Endothelial cell of umbilical vein (primary cell): ENCODE measurements at regions not wholly inside any gene's neighbourhood (a gene's known extent, or its start where the extent isn't known, plus 50 kb on each side); places are given as distances from the start of the nearest gene placed in this dataset.
"Not testable (repeated sequence)": the region's sequence is repeated elsewhere in the genome, so short reads cannot be mapped to it uniquely, and the experiment has no call there.

Experiments used
- BruUV-seq: library from RNA; stranded (reverse); fragments of 400-500 nt; replicated peaks from 2 replicates; lab custom pipeline; 2021; lab: Mats Ljungman, UMichigan
- CTCF ChIA-PET: fragments of 300-600, 350-600 bp; sonication (Branson Sonifier 250); formaldehyde crosslinking; loops from one replicate; lab custom pipeline; 2021; ENCODE audit warnings: antibody characterized with exemption, inconsistent platforms; lab: Charles Lee
- POLR2A ChIA-PET: fragments of 300-600, 350-600 bp; sonication (Branson Sonifier 250); formaldehyde crosslinking; loops from one replicate; lab custom pipeline; 2021; ENCODE audit warnings: antibody characterized with exemption, inconsistent platforms; lab: Charles Lee
- DNase-seq: peaks from one replicate; pipeline ENCODE4 v3.0.0-alpha.2; 2011; ENCODE audit warnings: low read depth, low spot score
- FAIRE-seq: peaks from 2 replicates; lab custom pipeline; 2011; peaks lifted over from hg19 to GRCh38; lab: Jason Lieb, UNC
- H2AFZ ChIP-seq: 2 replicates; pipeline ENCODE4 v1.6.0; 2012; ENCODE audit warnings: low read depth, low read length, control low read depth, inconsistent platforms
- H3K27ac ChIP-seq: 2 replicates; pipeline ENCODE4 v1.5.1; 2011; ENCODE audit warnings: low read depth, mild to moderate bottlenecking, control low read depth, low read length, moderate library complexity; ENCODE audit not compliant: insufficient read depth
- H3K27me3 ChIP-seq, 2 experiments: 2 replicates each; pipeline versions ENCODE4 v1.6.0 to v1.6.1; 2011; ENCODE audit warnings: low read length in 2 of 2, mixed read lengths in 1 of 2; ENCODE audit not compliant: control insufficient read depth in 2 of 2, insufficient read depth in 2 of 2
- H3K36me3 ChIP-seq, 2 experiments: 2 replicates in 1 of 2; 3 replicates in 1 of 2; pipeline ENCODE4 v1.5.1; 2011; ENCODE audit warnings: low read length in 2 of 2, mild to moderate bottlenecking in 1 of 2, moderate library complexity in 1 of 2; ENCODE audit not compliant: control insufficient read depth in 2 of 2, insufficient read depth in 2 of 2; ENCODE audit errors: extremely low read depth in 1 of 2
- H3K4me1 ChIP-seq: 3 replicates; pipeline ENCODE4 v1.5.1; 2011; ENCODE audit warnings: mild to moderate bottlenecking, low read length; ENCODE audit not compliant: control insufficient read depth, insufficient read depth; ENCODE audit errors: extremely low read depth
- H3K4me2 ChIP-seq: 2 replicates; pipeline ENCODE4 v1.6.1; 2011; ENCODE audit warnings: low read length, control low read depth, mixed read lengths; ENCODE audit not compliant: insufficient read depth
- H3K4me3 ChIP-seq, 3 experiments: fragments of 200-600 bp in 1 of 3; sonication (generic), shearing (Covaris generic) in 1 of 3; replicated peaks in 1 of 3; 2 replicates each; pipeline ENCODE4 v1.5.1; 2011 to 2016; ENCODE audit warnings: control low read depth in 3 of 3, low read length in 3 of 3, mild to moderate bottlenecking in 2 of 3, inconsistent platforms in 1 of 3, low read depth in 1 of 3, moderate library complexity in 1 of 3; ENCODE audit not compliant: insufficient read depth in 1 of 3
- H3K79me2 ChIP-seq: 2 replicates; pipeline ENCODE4 v1.6.0; 2012; ENCODE audit warnings: low read length, inconsistent platforms; ENCODE audit not compliant: control insufficient read depth, insufficient read depth
- H3K9ac ChIP-seq: replicated peaks from 2 replicates; pipeline ENCODE3; 2011; ENCODE audit warnings: low read length, control low read depth; ENCODE audit not compliant: insufficient read depth; ENCODE audit errors: extremely low read depth
- H3K9me1 ChIP-seq: replicated peaks from 3 replicates; pipeline ENCODE4 v1.6.0; 2011; ENCODE audit warnings: mild to moderate bottlenecking, low read length; ENCODE audit not compliant: control insufficient read depth, insufficient read depth; ENCODE audit errors: extremely low read depth
- H3K9me3 ChIP-seq: replicated peaks from 2 replicates; pipeline ENCODE4 v1.5.1; 2012; ENCODE audit warnings: low read length, inconsistent platforms; ENCODE audit not compliant: control insufficient read depth, insufficient read depth
- H4K20me1 ChIP-seq: replicated peaks from 2 replicates; pipeline ENCODE3; 2011; ENCODE audit warnings: mild to moderate bottlenecking, low read length; ENCODE audit not compliant: control insufficient read depth, insufficient read depth; ENCODE audit errors: extremely low read depth
- dilution Hi-C: fragments of 300-500 bp; cut with MboI; formaldehyde crosslinking; loops from one replicate; pipeline ENCODE4 v1.15.0; 2019; ENCODE audit warnings: low sequenced_read_pairs; ENCODE audit not compliant: extremely low pct_ligation_motif_present
- intact Hi-C: fragments of 100-400 bp; cut with micrococcal nuclease; formaldehyde crosslinking; loops from one replicate; pipeline ENCODE4 v1.10.0; 2022

GRCh38 chr6:57942966-57943365, 625.5 kb downstream of the PRIM2 start:
- H3K79me2 ChIP-seq, H3K27ac ChIP-seq, H3K4me3 ChIP-seq, H3K4me1 ChIP-seq, POLR2A ChIA-PET, H4K20me1 ChIP-seq, H3K27me3 ChIP-seq, H3K9ac ChIP-seq, BruUV-seq, intact Hi-C loops, DNase-seq, FAIRE-seq, H3K9me1 ChIP-seq, H3K36me3 ChIP-seq, H2AFZ ChIP-seq, dilution Hi-C loops, CTCF ChIA-PET, H3K4me2 ChIP-seq, H3K9me3 ChIP-seq: not testable (repeated sequence)

- H3K9ac ChIP-seq, dilution Hi-C loops, intact Hi-C loops, H3K4me2 ChIP-seq, FAIRE-seq, DNase-seq, H3K4me3 ChIP-seq, POLR2A ChIA-PET, CTCF ChIA-PET, H3K36me3 ChIP-seq, H2AFZ ChIP-seq, H4K20me1 ChIP-seq, H3K9me1 ChIP-seq, H3K9me3 ChIP-seq, H3K27me3 ChIP-seq, H3K4me1 ChIP-seq, BruUV-seq, H3K79me2 ChIP-seq, H3K27ac ChIP-seq: not testable (repeated sequence)
Measured at GRCh38 chr6:57946084-57946768, 628.8 kb downstream of the PRIM2 start.

GRCh38 chr6:57946769-57947091, 629.3 kb downstream of the PRIM2 start:
- H3K27ac ChIP-seq, H2AFZ ChIP-seq, FAIRE-seq, intact Hi-C loops, H3K36me3 ChIP-seq, BruUV-seq, POLR2A ChIA-PET, H4K20me1 ChIP-seq, H3K4me1 ChIP-seq, H3K4me2 ChIP-seq, H3K9me1 ChIP-seq, H3K79me2 ChIP-seq, CTCF ChIA-PET, dilution Hi-C loops, H3K4me3 ChIP-seq, H3K9me3 ChIP-seq, DNase-seq, H3K9ac ChIP-seq, H3K27me3 ChIP-seq: not testable (repeated sequence)

- H3K36me3 ChIP-seq, H3K9ac ChIP-seq, H3K4me2 ChIP-seq, intact Hi-C loops, H3K79me2 ChIP-seq, dilution Hi-C loops, CTCF ChIA-PET, BruUV-seq, FAIRE-seq, H3K9me1 ChIP-seq, H3K4me1 ChIP-seq, H2AFZ ChIP-seq, H3K9me3 ChIP-seq, DNase-seq, H3K4me3 ChIP-seq, H3K27ac ChIP-seq, POLR2A ChIA-PET, H3K27me3 ChIP-seq, H4K20me1 ChIP-seq: not testable (repeated sequence)
Measured at GRCh38 chr6:57948481-57948880, 631.1 kb downstream of the PRIM2 start.
